K562 (cell line): ENCODE measurements at regions not wholly inside any gene's neighbourhood (a gene's known extent, or its start where the extent isn't known, plus 50 kb on each side); places are given as distances from the start of the nearest gene placed in this dataset.
A peak's percentile ranks its signal among the peaks of the same experiment; 100 is the strongest.

ENCODE experiments used
- ATAC-seq: fragments of 200-7000 bp; cut with Tn5 transposase; 3 replicates; pipeline ENCODE4 v1.9.1; 2020; ENCODE audit warnings: moderate library complexity
- BruUV-seq: library from RNA; stranded (reverse); fragments of 400-500 nt; replicated peaks from 2 replicates; lab custom pipeline; 2021; lab: Mats Ljungman, UMichigan
- CTCF ChIA-PET: fragments of 300-600 bp; formaldehyde crosslinking; extraction: SDS; loops from one replicate; lab custom pipeline; 2021; ENCODE audit warnings: low intra/inter-chr PET ratio; lab: Yijun Ruan, JAX
- POLR2A ChIA-PET: fragments of 300-600, 350-650 bp; sonication (Branson Sonifier 250); formaldehyde crosslinking; extraction: SDS; loops from one replicate; lab custom pipeline; 2021; ENCODE audit warnings: antibody characterized with exemption, inconsistent platforms; lab: Yijun Ruan, JAX
- DNase-seq, 4 experiments: peaks; one replicate each; pipeline versions ENCODE4 v3.0.0 to v3.0.0-alpha.2; 2011 to 2018; ENCODE audit warnings: low spot score in 3 of 4, mixed read lengths in 3 of 4; ENCODE audit errors: extremely low read depth in 1 of 4
- FAIRE-seq: peaks from 2 replicates; lab custom pipeline; 2011; peaks lifted over from hg19 to GRCh38; lab: Jason Lieb, UNC
- H2AFZ ChIP-seq: 2 replicates; pipeline ENCODE4 v1.6.0; 2011; ENCODE audit warnings: low read depth, low read length, control low read depth, inconsistent platforms
- H3K27ac ChIP-seq: fragments of 200-600 bp; 3 replicates; pipeline ENCODE4 v1.8.0; 2011; ENCODE audit warnings: low read depth, mild to moderate bottlenecking, control low read depth, inconsistent platforms, low read length, moderate library complexity, mixed read lengths; ENCODE audit errors: extremely low read depth
- H3K27me3 ChIP-seq, 2 experiments: fragments of 300-600 bp in 1 of 2; 2 replicates in 1 of 2; 3 replicates in 1 of 2; pipeline versions ENCODE4 v1.6.0 to v1.8.0; 2011; ENCODE audit warnings: inconsistent platforms in 2 of 2, low read length in 2 of 2, mild to moderate bottlenecking in 1 of 2, mixed read lengths in 1 of 2, moderate library complexity in 1 of 2; ENCODE audit not compliant: control insufficient read depth in 2 of 2, insufficient read depth in 2 of 2
- H3K36me3 ChIP-seq: fragments of 300-600 bp; 3 replicates; pipeline ENCODE4 v1.8.0; 2011; ENCODE audit warnings: mild to moderate bottlenecking, low read length, inconsistent platforms; ENCODE audit not compliant: control insufficient read depth, insufficient read depth
- H3K4me1 ChIP-seq, 2 experiments: fragments of 200-600 bp in 1 of 2; replicated peaks in 1 of 2; 2 replicates in 1 of 2; 3 replicates in 1 of 2; pipeline versions ENCODE4 v1.5.1 to v1.8.0; 2011; ENCODE audit warnings: inconsistent platforms in 2 of 2, low read length in 2 of 2, mild to moderate bottlenecking in 1 of 2, mixed read lengths in 1 of 2, moderate library complexity in 1 of 2; ENCODE audit not compliant: control insufficient read depth in 2 of 2, insufficient read depth in 2 of 2
- H3K4me2 ChIP-seq: 2 replicates; pipeline ENCODE4 v1.6.1; 2011; ENCODE audit warnings: low read length, control low read depth, inconsistent platforms, mixed read lengths; ENCODE audit not compliant: insufficient read depth
- H3K4me3 ChIP-seq: fragments of 200-600 bp; sonication (generic), shearing (Covaris generic); 2 replicates; pipeline ENCODE4 v1.5.1; 2016; ENCODE audit warnings: control low read depth, inconsistent platforms
- H3K79me2 ChIP-seq: fragments of 200-600 bp; 3 replicates; pipeline ENCODE4 v1.8.0; 2011; ENCODE audit warnings: low read length, inconsistent platforms; ENCODE audit not compliant: control insufficient read depth, insufficient read depth
- H3K9ac ChIP-seq, 2 experiments: 2 replicates each; pipeline versions ENCODE4 v1.6.0 to v1.6.1; 2011; ENCODE audit warnings: low read depth in 2 of 2, low read length in 2 of 2, control low read depth in 1 of 2, inconsistent platforms in 1 of 2, mild to moderate bottlenecking in 1 of 2, mixed read lengths in 1 of 2; ENCODE audit not compliant: insufficient read depth in 1 of 2
- H3K9me1 ChIP-seq: one replicate; pipeline ENCODE4 v1.6.0; 2011; ENCODE audit warnings: inconsistent platforms, mild to moderate bottlenecking, low read length, moderate library complexity; ENCODE audit not compliant: control insufficient read depth, insufficient read depth
- H3K9me3 ChIP-seq: replicated peaks from 2 replicates; pipeline ENCODE4 v1.5.1; 2011; ENCODE audit warnings: low read depth, low read length, inconsistent platforms; ENCODE audit not compliant: control insufficient read depth, insufficient read depth
- H4K20me1 ChIP-seq: replicated peaks from 2 replicates; pipeline ENCODE4 v1.6.1; 2011; ENCODE audit warnings: low read length, inconsistent platforms, mixed read lengths; ENCODE audit not compliant: control insufficient read depth, insufficient read depth
- ESRRB ChIP-seq: fragments of 250-450 bp; sonication (Bioruptor Pico); IDR thresholded peaks from 2 replicates; pipeline ENCODE4 v1.5.0; 2020; ENCODE audit warnings: mild to moderate bottlenecking, moderate library complexity, borderline replicate concordance
- FUS ChIP-seq: fragments of 200-400 bp; formaldehyde crosslinking; optimal IDR thresholded peaks from 2 replicates; pipeline ENCODE3; 2017; ENCODE audit warnings: low read depth, low read length
- SIN3A ChIP-seq, 2 experiments: fragments of 150-350 bp in 1 of 2; IDR thresholded peaks; 2 replicates each; pipeline ENCODE4 v1.6.1; 2011 to 2016; ENCODE audit warnings: borderline replicate concordance in 2 of 2, low read depth in 2 of 2, low read length in 2 of 2, mild to moderate bottlenecking in 2 of 2, moderate library complexity in 2 of 2; ENCODE audit not compliant: control insufficient read depth in 1 of 2
- VEZF1 ChIP-seq: fragments of 200-800 bp; sonication (Bioruptor generic); IDR thresholded peaks from 2 replicates; pipeline ENCODE4 v1.6.1; 2017; ENCODE audit warnings: missing genetic modification characterization, missing compliant biosample characterization
- ZNF511 ChIP-seq: sonication (generic); formaldehyde crosslinking; IDR thresholded peaks from 2 replicates; pipeline ENCODE4 v1.8.0; 2022; ENCODE audit warnings: mild to moderate bottlenecking, missing genetic modification reagents
- WGBS: fragments of 100-300 bp; shearing (Covaris generic); methylation state at CpG from one replicate; pipeline ENCODE4 v1.1.6; 2016; ENCODE audit warnings: low coverage, mixed read lengths; ENCODE audit not compliant: insufficient coverage; ENCODE audit errors: missing lambda C conversion rate; 5-methylcytosine and 5-hydroxymethylcytosine counted together
- in situ Hi-C: fragments of 300-500 bp; cut with MboI; formaldehyde crosslinking; loops from 4 replicates; pipeline ENCODE4 v1.15.0; 2018; ENCODE audit warnings: inconsistent platforms, mixed read lengths
- intact Hi-C: fragments of 100-400 bp; cut with micrococcal nuclease; formaldehyde crosslinking; loops from 2 replicates; pipeline ENCODE4 v1.14.2; 2022

- TF ChIP-seq ZNF511 (CRISPR knock-in tag) (0 out of 2 replicates have a peak, but pooled peaks have one; percentile 47), SIN3A (IDR thresholded peaks at IDR 0.05; ENCODE audit: borderline replicate concordance in 2 of 2, control insufficient read depth in 1 of 2, low read depth in 2 of 2, low read length in 2 of 2) (peak; percentile 68 to 70; a peak in 3 of 4 replicates)
Measured at GRCh38 chr5:14011089-14012020, 66.9 kb upstream of the DNAH5 start (continued).

- TF ChIP-seq VEZF1 (CRISPR knock-in tag) (no peak), ESRRB (CRISPR knock-in tag) (no peak), FUS (no peak)
- TF ChIP-seq, all 486 proteins: peak for 0
- Histone ChIP-seq H3K4me3 (no peak overlapping the region), H3K27ac (no peak overlapping the region), H3K79me2 (no peaks in the 10 kb centered on the region), H3K4me2 (no peak overlapping the region), H3K9ac (no peak overlapping the region), H3K4me1 (peaks cover 3 to 9% of the 10 kb centered on the region in 2 experiments; a peak in 3 of 5 replicates), H3K9me3 (no peaks in the 10 kb centered on the region), H3K36me3 (no peaks in the 10 kb centered on the region), H4K20me1 (no peaks in the 10 kb centered on the region), H2AFZ (no peak overlapping the region), H3K27me3 (peaks cover 4 to 15% of the 10 kb centered on the region in 2 experiments; a peak in 2 of 5 replicates), H3K9me1 (no peaks in the 10 kb centered on the region)
- ChIA-PET POLR2A (no interaction called here), CTCF (no interaction called here)
- FAIRE-seq (no peak), ATAC-seq (no peak), DNase-seq (no peak)
- BruUV-seq: no TSS peak
- in situ Hi-C loops: loop anchor here (10.0 kb wide), 1 partner anchor 655 kb away; the partner anchor contains the start of gene OTULIN
- WGBS: 0% methylated on average over 2 of the region's 2 CpGs
- intact Hi-C loops: no loop called here
Measured at GRCh38 chr5:14009575-14009974, 65.1 kb upstream of the DNAH5 start.
